NCI-H82 treated with DMSO at 0.1 percent for 48 hours (cell line): ENCODE measurements at regions not wholly inside any gene's neighbourhood (a gene's known extent, or its start where the extent isn't known, plus 50 kb on each side); places are given as distances from the start of the nearest gene placed in this dataset.
"Not testable (repeated sequence)": the region's sequence is repeated elsewhere in the genome, so short reads cannot be mapped to it uniquely, and the experiment has no call there.

Experiments used
- DNase-seq: peaks from one replicate; lab custom pipeline; 2025; ENCODE audit not compliant: unreplicated experiment; lab: John Stamatoyannopoulos, UW

DNA sequence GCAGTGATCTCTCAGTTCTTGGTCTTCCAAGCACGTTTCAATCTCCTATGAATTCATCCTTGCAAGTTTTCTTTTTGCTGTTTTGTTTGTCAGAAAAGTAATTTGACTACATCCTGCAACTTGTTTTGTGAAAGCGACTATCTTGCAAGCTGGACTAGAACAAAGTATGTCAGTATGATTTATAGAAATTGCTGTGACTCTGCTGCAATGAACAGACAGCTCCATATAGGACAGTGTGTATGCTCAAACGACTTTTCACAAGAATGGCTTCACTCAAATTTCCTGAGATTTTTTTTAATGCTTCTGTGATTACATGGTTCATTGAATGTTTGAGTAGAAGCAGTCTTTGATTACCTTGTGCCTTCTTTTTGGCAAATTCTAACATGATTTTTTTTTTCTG lies 123.5 kb upstream of the TRHDE start:
- no peak for DNase-seq

DNA sequence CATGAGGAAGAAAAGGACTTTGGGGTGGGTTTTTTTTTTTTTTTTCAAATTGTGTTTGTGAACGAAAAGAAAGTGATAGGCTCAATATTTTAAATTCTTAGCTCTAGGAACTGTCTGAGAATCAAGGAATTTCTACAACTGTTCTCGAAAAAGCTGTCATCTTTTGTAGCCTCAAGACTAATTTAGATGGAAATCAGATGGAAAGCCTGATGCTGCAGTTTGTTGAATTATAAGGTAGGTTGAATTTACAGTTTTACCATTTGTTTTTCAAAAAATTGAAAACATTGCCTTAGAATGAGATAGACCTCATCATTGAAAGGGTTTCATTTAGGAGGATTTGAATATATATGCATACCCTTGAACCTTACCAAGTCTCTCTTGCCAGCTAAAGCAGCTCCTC lies 109.3 kb upstream of the TRHDE start:
- no peak for DNase-seq

DNA sequence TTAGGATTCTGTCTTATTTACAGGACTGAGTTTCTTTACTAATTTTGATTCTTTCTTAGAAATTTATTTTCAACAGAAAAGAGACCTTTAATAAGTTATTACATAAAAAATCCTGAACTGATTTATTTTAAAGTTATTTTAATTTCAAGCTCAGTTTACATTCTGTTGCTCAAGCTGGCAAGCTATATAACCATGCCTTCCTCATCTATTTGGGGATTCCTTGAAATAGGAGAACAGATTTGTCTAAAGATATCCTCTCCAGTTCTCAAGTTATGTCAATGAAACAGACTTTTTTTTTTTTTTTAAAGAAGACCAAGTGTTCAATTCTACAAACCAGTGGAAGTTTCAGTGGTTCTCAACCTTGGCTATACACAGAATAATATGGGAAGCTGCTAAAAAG lies 103.3 kb upstream of the TRHDE start:
- DNase-seq = no peak

- DNase-seq = no peak
Measured at GRCh38 chr12:72173974-72174373, 98.2 kb upstream of the TRHDE start.

GRCh38 chr12:72178244-72178643 lies 93.9 kb upstream of the TRHDE start:
- DNase-seq = no peak

- no peak for DNase-seq
Measured at GRCh38 chr12:72178871-72179270, 93.3 kb upstream of the TRHDE start.

GRCh38 chr12:72179841-72180240 lies 92.3 kb upstream of the TRHDE start:
- DNase-seq = no peak

DNA sequence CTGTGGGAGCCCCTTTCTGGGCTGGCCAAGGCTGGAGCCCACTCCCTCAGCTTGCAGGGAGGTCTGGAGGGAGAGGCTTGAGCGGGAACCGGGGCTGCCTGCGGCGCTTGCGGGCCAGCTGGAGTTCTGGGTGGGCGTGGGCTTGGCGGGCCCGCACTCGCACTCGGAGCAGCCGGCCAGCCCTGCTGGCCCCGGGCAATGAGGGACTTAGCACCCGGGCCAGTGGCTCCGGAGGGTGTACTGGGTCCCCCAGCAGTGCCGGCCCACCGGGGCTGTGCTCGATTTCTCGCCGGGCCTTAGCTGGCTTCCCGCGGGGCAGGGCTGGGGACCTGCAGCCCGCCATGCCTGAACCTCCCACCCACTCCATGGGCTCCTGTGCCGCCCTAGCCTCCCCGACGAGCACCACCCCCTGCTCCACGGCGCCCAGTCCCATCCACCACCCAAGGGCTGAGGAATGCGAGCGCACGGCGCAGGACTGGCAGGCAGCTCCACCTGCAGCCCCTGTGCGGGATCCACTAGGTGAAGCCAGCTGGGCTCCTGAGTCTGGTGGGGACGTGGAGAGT lies 87.1 kb upstream of the TRHDE start:
- not testable (repeated sequence) for DNase-seq

GRCh38 chr12:72189266-72189665 lies 82.9 kb upstream of the TRHDE start:
- no peak for DNase-seq

DNA sequence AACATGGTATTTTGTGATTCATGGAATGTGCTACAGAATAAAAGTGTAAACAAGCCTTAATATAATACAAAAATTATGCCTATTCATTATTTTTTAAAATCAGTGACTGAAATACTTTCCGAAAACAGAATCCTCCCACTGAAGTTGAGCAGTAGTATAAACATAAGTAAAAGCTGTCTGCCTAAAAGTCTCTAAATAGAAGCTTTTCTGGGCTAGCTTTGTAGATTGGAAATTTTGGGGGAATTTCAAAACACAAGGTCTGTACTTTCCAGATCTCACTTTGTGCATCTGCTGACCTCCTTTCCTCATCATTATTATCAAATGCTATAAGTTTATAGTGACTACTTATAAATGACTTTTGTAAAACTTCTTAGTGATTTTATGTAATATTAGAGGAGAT lies 80.4 kb upstream of the TRHDE start:
- no peak for DNase-seq

- no peak for DNase-seq
Measured at GRCh38 chr12:72197790-72198189, 74.4 kb upstream of the TRHDE start.

DNA sequence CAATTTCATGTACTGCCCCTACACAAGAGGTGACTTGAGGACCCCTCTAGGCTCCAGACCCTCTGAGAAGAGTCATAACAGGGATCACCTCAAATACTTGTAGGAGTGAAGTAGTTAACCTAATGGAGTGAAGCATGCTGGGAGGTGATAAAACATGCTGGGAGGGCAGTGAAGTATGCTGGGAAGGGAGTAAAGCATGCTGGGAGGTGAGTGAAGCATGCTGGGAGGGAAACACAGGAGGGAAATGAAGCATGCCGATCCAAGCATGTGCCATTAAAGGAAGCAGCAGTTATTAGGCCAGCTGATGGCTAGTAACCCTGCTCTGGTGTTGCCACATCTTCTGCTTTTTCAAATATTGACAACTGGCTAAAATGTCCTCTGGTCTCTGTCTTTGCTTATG lies 70.7 kb upstream of the TRHDE start:
- DNase-seq = no peak

- DNase-seq = no peak
Measured at GRCh38 chr12:72203764-72204335, 68.3 kb upstream of the TRHDE start.

DNA sequence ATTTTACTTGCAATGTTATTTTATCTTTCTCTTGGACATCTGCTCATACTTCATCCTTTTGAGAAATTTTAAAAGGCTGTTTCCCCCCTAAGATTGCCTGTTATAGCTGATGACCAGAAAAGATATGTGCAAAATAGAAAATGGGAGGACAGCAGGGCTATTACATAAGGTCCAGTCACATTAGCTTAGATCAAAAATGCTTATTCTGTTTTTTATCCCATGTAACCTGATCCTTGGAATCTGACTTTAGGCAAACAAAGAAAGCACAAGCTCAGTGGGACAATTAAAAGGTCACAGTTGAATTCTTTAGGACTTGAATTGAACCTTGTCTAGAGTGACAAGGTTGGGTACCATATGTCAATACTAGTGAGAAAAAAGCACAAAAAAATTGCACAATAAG lies 65.1 kb upstream of the TRHDE start:
- DNase-seq = peak; percentile 36

DNA sequence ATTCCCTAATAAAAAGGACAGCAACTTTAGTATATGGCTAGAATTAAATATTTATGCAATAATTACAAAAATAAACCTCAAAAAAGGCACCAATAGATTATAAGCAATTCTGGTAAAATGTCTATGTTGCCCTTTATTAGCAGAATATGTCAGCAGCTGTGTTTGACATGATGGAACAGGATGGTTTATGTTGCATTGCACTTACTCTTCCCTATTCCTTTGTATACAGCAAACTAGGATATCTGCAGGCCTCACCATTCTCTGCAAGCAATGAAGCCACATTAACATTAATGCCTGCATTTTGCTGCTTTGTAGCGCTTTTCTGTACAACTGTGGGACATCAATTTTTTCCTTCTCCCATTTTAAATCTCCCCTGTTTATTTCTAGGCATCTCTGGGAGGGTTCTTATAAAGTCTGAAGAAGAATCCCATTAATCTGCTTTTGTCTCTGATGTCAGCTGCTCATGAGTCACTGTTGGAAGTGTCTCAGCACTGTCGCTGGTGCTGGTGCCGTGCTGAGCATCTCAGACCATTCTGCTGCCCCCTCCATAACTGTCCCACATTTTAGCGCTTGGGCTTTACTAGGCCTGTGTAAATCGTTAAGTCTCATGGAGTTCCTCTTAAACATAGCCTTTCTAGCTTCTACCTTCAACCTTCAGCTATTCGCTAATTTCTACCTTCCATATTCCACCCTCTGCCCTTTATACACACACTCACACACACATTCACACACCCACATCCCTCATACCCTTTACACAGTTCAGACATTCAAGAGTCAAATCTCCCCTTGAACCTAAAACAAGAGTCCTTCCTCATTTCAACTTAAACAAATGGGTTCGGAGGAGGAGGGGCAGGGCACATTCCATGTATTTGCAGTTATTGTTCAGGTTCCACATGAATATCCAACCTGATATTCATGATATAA lies 64.4 kb upstream of the TRHDE start:
- peak; percentile 65 for DNase-seq

DNA sequence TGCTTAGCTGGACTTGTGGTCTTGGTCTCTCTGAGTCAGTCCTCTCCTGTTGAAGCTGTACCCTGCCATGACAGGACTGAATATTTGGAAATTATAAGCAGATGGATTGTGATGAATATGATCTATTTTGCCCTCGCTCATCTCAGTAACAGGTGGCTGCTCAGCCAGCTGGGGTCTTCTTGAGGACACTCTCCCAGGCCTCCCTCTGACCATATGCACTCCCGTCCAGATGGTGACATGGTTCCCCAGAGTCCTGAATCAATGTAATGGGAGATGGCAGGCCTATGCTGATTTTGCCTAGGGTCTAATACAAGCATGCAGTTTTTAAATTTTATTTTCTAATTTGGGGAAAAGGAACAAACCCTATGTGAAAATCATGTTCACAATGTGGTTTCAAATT lies 63.1 kb upstream of the TRHDE start:
- DNase-seq = peak; percentile 81

DNA sequence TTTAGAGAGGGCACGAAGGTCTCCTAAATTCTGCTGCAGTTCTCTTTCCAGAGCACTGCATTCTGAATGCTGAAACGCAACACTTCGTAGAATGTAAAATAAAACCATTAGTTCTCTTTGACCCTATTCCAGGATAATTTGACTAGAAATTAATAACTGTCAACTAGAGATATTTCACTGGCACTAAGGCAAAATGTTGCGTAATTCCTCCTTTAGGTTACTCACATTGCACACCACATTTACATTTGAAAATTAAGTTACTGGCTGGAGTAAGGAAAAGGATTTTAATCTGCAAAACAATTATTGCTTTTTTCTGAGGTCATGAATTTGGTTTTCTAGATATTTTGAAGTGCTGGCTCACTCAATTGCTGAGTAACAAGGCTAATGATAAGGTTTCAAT lies 58.0 kb upstream of the TRHDE start:
- DNase-seq = no peak

GRCh38 chr12:72215287-72215686 lies 56.9 kb upstream of the TRHDE start:
- DNase-seq = not testable (repeated sequence)

DNA sequence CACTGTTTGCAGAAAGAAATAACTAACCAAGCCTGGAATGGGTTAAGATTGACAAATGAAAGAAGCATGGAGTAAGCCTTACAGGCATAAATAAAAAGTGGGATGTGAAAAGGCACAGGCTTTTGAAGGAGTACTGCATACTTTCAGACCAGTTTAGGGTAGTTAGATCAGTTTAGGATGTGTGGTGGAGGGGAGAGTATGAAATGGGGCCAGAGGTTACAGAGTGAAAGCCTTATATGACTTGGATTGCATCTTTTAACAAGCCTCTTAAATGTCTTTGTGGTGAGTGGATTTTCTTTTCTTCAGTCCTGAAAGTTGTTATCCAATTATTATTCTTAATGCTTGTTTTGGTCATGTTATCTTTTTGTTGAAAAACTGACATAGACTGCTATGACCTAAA lies 52.2 kb upstream of the TRHDE start:
- no peak for DNase-seq
